HepG2 (cell line): ENCODE measurements at regions not wholly inside any gene's neighbourhood (a gene's known extent, or its start where the extent isn't known, plus 50 kb on each side); places are given as distances from the start of the nearest gene placed in this dataset.

ENCODE experiments used
- ATAC-seq: fragments of 200-7000 bp; cut with Tn5 transposase; 3 replicates; pipeline ENCODE4 v1.9.1; 2020; ENCODE audit warnings: mild to moderate bottlenecking, moderate library complexity
- BruUV-seq: library from RNA; stranded (reverse); fragments of 400-500 nt; replicated peaks from 2 replicates; lab custom pipeline; 2021; lab: Mats Ljungman, UMichigan
- CTCF ChIA-PET: fragments of 300-600 bp; formaldehyde crosslinking; extraction: SDS; loops from one replicate; lab custom pipeline; 2021; ENCODE audit warnings: low total read pairs, inconsistent platforms, low intra/inter-chr PET ratio; lab: Yijun Ruan, JAX
- POLR2A ChIA-PET: fragments of 350-600 bp; sonication (Branson Sonifier 250); formaldehyde crosslinking; loops from one replicate; lab custom pipeline; 2020; ENCODE audit warnings: antibody characterized with exemption, inconsistent platforms; lab: Yijun Ruan, JAX
- DNase-seq: peaks from one replicate; pipeline ENCODE4 v3.0.0-alpha.2; 2015; ENCODE audit warnings: low spot score
- FAIRE-seq: peaks from 3 replicates; lab custom pipeline; 2011; peaks lifted over from hg19 to GRCh38; lab: Jason Lieb, UNC
- H2AFZ ChIP-seq: one replicate; pipeline ENCODE4 v1.6.1; 2011; ENCODE audit warnings: low read length, inconsistent platforms
- H3K27ac ChIP-seq: fragments of 300-600 bp; 3 replicates; pipeline ENCODE4 v1.8.0; 2011; ENCODE audit warnings: mixed run types, mild to moderate bottlenecking, mixed read lengths, low read length, inconsistent platforms; ENCODE audit not compliant: insufficient read depth; ENCODE audit errors: extremely low read length
- H3K27me3 ChIP-seq, 2 experiments: fragments of 200-600 bp in 1 of 2; 2 replicates in 1 of 2; 3 replicates in 1 of 2; pipeline versions ENCODE4 v1.6.0 to v1.8.0; 2011; ENCODE audit warnings: low read length in 2 of 2, mild to moderate bottlenecking in 2 of 2, moderate library complexity in 2 of 2, inconsistent platforms in 1 of 2; ENCODE audit not compliant: insufficient read depth in 2 of 2, control insufficient read depth in 1 of 2
- H3K36me3 ChIP-seq, 2 experiments: fragments of 200-600 bp in 1 of 2; replicated peaks in 1 of 2; 2 replicates in 1 of 2; 3 replicates in 1 of 2; pipeline versions ENCODE4 v1.5.1 to v1.8.0; 2011; ENCODE audit warnings: low read length in 2 of 2, inconsistent platforms in 1 of 2; ENCODE audit not compliant: insufficient read depth in 2 of 2, control insufficient read depth in 1 of 2
- H3K4me1 ChIP-seq: 2 replicates; pipeline ENCODE4 v1.5.1; 2012; ENCODE audit warnings: low read length, inconsistent platforms; ENCODE audit not compliant: insufficient read depth
- H3K4me2 ChIP-seq: 2 replicates; pipeline ENCODE4 v1.6.0; 2011; ENCODE audit warnings: low read depth, low read length, inconsistent platforms
- H3K4me3 ChIP-seq, 3 experiments: fragments of 200-600 bp in 1 of 3; sonication (generic), shearing (Covaris generic) in 1 of 3; replicated peaks in 1 of 3; 2 replicates each; pipeline ENCODE4 v1.5.1; 2011 to 2016; ENCODE audit warnings: low read length in 3 of 3, inconsistent platforms in 2 of 3, low read depth in 2 of 3, mild to moderate bottlenecking in 2 of 3, control low read depth in 1 of 3, mixed read lengths in 1 of 3; ENCODE audit not compliant: insufficient read depth in 1 of 3
- H3K79me2 ChIP-seq: one replicate; pipeline ENCODE4 v1.6.1; 2011; ENCODE audit warnings: low read length, inconsistent platforms; ENCODE audit not compliant: insufficient read depth
- H3K9ac ChIP-seq: 2 replicates; pipeline ENCODE4 v1.6.0; 2011; ENCODE audit warnings: mild to moderate bottlenecking, low read depth, low read length, inconsistent platforms; ENCODE audit not compliant: insufficient read depth
- H3K9me3 ChIP-seq: 2 replicates; pipeline ENCODE4 v1.5.1; 2012; ENCODE audit warnings: mild to moderate bottlenecking, low read length
- H4K20me1 ChIP-seq: 2 replicates; pipeline ENCODE4 v1.6.0; 2011; ENCODE audit warnings: inconsistent platforms, mild to moderate bottlenecking, low read length, moderate library complexity; ENCODE audit not compliant: insufficient read depth
- ATRX ChIP-seq: sonication (generic); formaldehyde crosslinking; IDR thresholded peaks from 2 replicates; pipeline ENCODE4 v1.4.0; 2020; ENCODE audit warnings: missing genetic modification reagents, borderline replicate concordance
- CBX2 ChIP-seq, 2 experiments: fragments of 200-600 bp in 1 of 2; sonication (generic); formaldehyde crosslinking in 1 of 2; IDR thresholded peaks; 2 replicates each; pipeline versions ENCODE4 v1.7.0 to v1.8.1; 2018 to 2022; ENCODE audit warnings: low read depth in 2 of 2, low read length in 1 of 2, mild to moderate bottlenecking in 1 of 2, missing genetic modification reagents in 1 of 2
- CENPBD1 ChIP-seq: sonication (generic); formaldehyde crosslinking; IDR thresholded peaks from 2 replicates; pipeline ENCODE4 v1.8.0; 2022; ENCODE audit warnings: missing genetic modification reagents, low read depth, mild to moderate bottlenecking, borderline replicate concordance
- GABPB1 ChIP-seq: IDR thresholded peaks from 2 replicates; pipeline ENCODE4 v1.6.1; 2016; ENCODE audit warnings: mild to moderate bottlenecking, missing genetic modification reagents, moderate library complexity, missing compliant biosample characterization
- HBP1 ChIP-seq: IDR thresholded peaks from 2 replicates; pipeline ENCODE4 v1.6.1; 2016; ENCODE audit warnings: low read depth, control low read depth
- MIER3 ChIP-seq: IDR thresholded peaks from 2 replicates; pipeline ENCODE4 v1.6.1; 2016; ENCODE audit warnings: missing compliant biosample characterization, borderline replicate concordance
- MYNN ChIP-seq: sonication (generic); formaldehyde crosslinking; IDR thresholded peaks from 2 replicates; pipeline ENCODE4 v1.4.0; 2020; ENCODE audit warnings: mild to moderate bottlenecking, low read depth, missing genetic modification reagents
- NR2F2 ChIP-seq: IDR thresholded peaks from 2 replicates; pipeline ENCODE4 v1.6.1; 2012; ENCODE audit warnings: low read depth, inconsistent platforms, borderline replicate concordance
- RCOR2 ChIP-seq: IDR thresholded peaks from 2 replicates; pipeline ENCODE4 v1.6.1; 2016; ENCODE audit warnings: missing biosample characterization, missing genetic modification reagents
- SNAI1 ChIP-seq: sonication (generic); formaldehyde crosslinking; IDR thresholded peaks from 2 replicates; pipeline ENCODE4 v1.5.0; 2020; ENCODE audit warnings: mild to moderate bottlenecking, missing genetic modification reagents, borderline replicate concordance
- SRY ChIP-seq: sonication (generic); formaldehyde crosslinking; IDR thresholded peaks from 2 replicates; pipeline ENCODE4 v1.8.0; 2022; ENCODE audit warnings: mild to moderate bottlenecking, missing genetic modification reagents
- TRIM22 ChIP-seq: fragments of 450-650 bp; IDR thresholded peaks from 2 replicates; pipeline ENCODE4 v1.6.1; 2017
- ZMYM2 ChIP-seq: sonication (generic); formaldehyde crosslinking; IDR thresholded peaks from 2 replicates; pipeline ENCODE4 v1.8.0; 2022; ENCODE audit warnings: mild to moderate bottlenecking, missing genetic modification reagents
- ZMYM3 ChIP-seq: sonication (generic); formaldehyde crosslinking; IDR thresholded peaks from 2 replicates; pipeline ENCODE4 v1.5.1; 2020; ENCODE audit warnings: mild to moderate bottlenecking, missing genetic modification reagents
- ZNF276 ChIP-seq: sonication (generic); formaldehyde crosslinking; IDR thresholded peaks from 2 replicates; pipeline ENCODE4 v1.4.0; 2020; ENCODE audit warnings: mild to moderate bottlenecking, low read depth, missing genetic modification reagents
- WGBS: methylation state at CpG from one replicate; pipeline ENCODE4 v1.1.6; 2017; ENCODE audit warnings: low lambda C conversion rate; 5-methylcytosine and 5-hydroxymethylcytosine counted together
- in situ Hi-C: cut with HindIII; loops from 2 replicates; pipeline ENCODE4 v1.10.0; 2017; ENCODE audit warnings: low pct_unique_long_range_greater_than_20kb; ENCODE audit not compliant: extremely low pct_ligation_motif_present
- intact Hi-C: fragments of 100-400 bp; cut with micrococcal nuclease; formaldehyde crosslinking; loops from one replicate; pipeline ENCODE4 v1.10.0; 2022; ENCODE audit not compliant: unreplicated experiment

GRCh38 chr20:50256577-50256976, 65.9 kb downstream of the CEBPB start (continued):
- no peak for TF ChIP-seq CENPBD1
- no peak for TF ChIP-seq ATRX (CRISPR knock-in tag)
- no peak for TF ChIP-seq SRY
- TF ChIP-seq RCOR2 (CRISPR knock-in tag) = no peak
- TF ChIP-seq ZNF276 (CRISPR knock-in tag) = no peak
- TF ChIP-seq HBP1 (CRISPR knock-in tag) = no peak

- Histone ChIP-seq H3K4me3 (no peak overlapping the region), H3K4me1 (peaks cover 49% of the 10 kb centered on the region), H4K20me1 (no peaks in the 10 kb centered on the region), H3K9ac (no peak overlapping the region), H3K4me2 (no peak overlapping the region)
- no peak for DNase-seq
- ChIA-PET POLR2A (no interaction called here), CTCF (no interaction called here)
- BruUV-seq = no TSS peak
- no peak for FAIRE-seq
- TF ChIP-seq TRIM22 = no peak
- 0 out of 2 replicates have a peak, but pooled peaks have one; percentile 0 for TF ChIP-seq GABPB1 (CRISPR knock-in tag)
- no peak for TF ChIP-seq SNAI1
- TF ChIP-seq NR2F2 = no peak
- TF ChIP-seq ZMYM3 (CRISPR knock-in tag) = peak; percentile 48; the same call in 1 of the 2 replicates
- TF ChIP-seq CBX2 (IDR thresholded peaks at IDR 0.05; ENCODE audit: low read depth, low read length) = peak; percentile 52; the same call in 1 of the 2 replicates
- TF ChIP-seq CBX2 (CRISPR knock-in tag; IDR thresholded peaks at IDR 0.05; ENCODE audit: low read depth) = no peak
- 0 out of 2 replicates have a peak, but pooled peaks have one; percentile 23 for TF ChIP-seq ZMYM2
- TF ChIP-seq MIER3 (CRISPR knock-in tag) = no peak
- TF ChIP-seq MYNN (CRISPR knock-in tag) = no peak
- TF ChIP-seq, all 625 proteins: peak for 4
- no peaks in the 10 kb centered on the region for H3K36me3 ChIP-seq
- WGBS = 45% methylated on average over 8 of the region's 8 CpGs
- no peak for ATAC-seq
- H3K9me3 ChIP-seq = no peaks in the 10 kb centered on the region
- in situ Hi-C loops = no loop called here
- peaks cover 5 to 51% of the 10 kb centered on the region in 2 experiments; a peak in 4 of 5 replicates for H3K27me3 ChIP-seq
- intact Hi-C loops = no loop called here
- no peak overlapping the region for H3K27ac ChIP-seq
- no peaks in the 10 kb centered on the region for H3K79me2 ChIP-seq
- H2AFZ ChIP-seq = no peak overlapping the region
These were observed 67.2 kb downstream of the CEBPB start for GRCh38 chr20:50257860-50258259.
